HG02885 (cell line): ENCODE measurements at regions not wholly inside any gene's neighbourhood (a gene's known extent, or its start where the extent isn't known, plus 50 kb on each side); places are given as distances from the start of the nearest gene placed in this dataset.
"Not testable (repeated sequence)": the region's sequence is repeated elsewhere in the genome, so short reads cannot be mapped to it uniquely, and the experiment has no call there.

Source experiments
- ATAC-seq: cut with Tn5 transposase; IDR thresholded peaks from one replicate; pipeline ENCODE4 v1.9.1; 2021; ENCODE audit warnings: mild to moderate bottlenecking; ENCODE audit not compliant: unreplicated experiment, poor library complexity

DNA sequence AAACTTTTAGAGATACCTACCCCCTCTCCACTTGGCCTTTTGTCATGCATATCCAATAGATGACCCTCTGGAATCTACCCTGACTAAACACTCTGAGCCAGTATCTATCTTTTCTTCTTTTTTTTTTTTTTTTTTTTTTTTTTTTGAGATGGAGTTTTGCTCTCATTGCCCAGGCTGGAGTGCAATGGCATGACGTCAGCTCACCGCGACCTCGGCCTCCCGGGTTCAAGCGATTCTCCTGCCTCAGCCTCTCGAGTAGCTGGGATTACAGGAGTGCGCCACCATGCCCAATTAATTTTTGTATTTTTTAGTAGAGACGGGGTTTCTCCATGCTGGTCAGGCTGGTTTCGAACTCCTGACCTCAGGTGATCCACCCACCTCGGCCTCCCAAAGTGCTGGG lies 50.8 kb upstream of the GRIN2B start:
- not testable (repeated sequence) for ATAC-seq

DNA sequence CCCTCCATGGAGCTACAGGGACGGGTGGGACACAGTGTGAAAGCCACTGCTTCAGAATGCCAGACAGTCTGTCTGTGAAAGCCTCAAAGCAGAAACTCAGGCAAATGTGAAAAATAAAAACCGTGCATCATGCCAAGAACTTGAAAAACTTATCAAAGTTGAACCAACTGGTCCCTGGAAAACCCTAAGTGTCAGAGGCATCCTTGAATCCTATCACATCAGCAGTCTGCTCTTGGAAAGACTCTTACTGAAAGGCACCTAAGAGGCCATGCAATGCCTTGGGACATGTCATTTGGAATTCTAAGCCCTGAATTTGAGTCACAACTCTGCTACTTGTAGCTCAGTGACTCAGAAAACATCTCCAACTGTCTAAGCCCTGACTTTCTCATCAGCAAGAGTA lies 62.4 kb upstream of the GRIN2B start:
- no peak for ATAC-seq

DNA sequence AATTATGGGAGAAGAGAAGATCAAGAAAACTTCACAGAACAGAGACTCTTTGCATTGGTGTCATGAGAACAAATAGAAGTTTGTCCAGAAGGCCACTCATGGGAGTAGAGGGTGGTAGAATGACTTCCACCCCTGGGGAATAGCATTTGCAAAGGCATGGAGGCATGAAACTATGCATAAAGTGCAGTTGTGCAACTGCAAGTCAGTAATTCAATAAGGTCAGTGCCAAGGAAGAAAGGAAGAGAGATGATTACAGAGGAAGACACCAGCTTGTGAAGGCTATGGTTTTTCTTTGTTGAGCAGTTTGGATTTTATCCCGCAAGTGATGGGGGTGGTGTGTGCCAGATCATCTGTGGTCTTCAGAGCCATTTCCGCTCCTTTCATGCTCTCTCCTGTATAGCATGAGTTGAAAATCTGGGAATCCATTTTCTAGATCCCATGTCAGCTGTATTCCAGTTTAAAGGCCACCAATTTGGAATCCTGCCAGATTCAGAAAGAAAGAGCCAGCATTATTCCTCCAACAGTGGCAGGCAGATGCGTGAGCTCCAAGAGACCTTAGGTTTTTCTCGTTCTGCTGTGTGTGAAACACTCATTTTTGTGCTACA lies 67.6 kb upstream of the GRIN2B start:
- ATAC-seq: no peak

DNA sequence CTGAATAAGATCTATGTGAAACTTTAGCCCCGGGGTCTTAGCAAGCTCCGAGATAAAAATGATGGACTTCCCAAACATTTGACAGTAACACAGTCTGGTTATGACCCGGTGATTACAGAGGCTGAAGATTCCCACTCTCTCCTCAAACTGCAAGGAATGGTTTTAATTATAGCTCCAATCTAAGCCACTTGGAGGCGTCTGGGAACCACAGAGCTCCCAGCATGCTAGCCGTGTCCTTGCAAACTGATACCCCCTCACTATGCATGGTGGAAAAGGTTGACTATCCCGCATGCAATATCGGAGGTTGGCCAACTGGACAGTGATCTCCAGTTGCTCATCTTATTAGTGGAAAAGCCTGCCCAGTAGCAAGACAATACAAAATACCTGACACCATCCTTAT lies 76.5 kb upstream of the GRIN2B start:
- no peak for ATAC-seq

DNA sequence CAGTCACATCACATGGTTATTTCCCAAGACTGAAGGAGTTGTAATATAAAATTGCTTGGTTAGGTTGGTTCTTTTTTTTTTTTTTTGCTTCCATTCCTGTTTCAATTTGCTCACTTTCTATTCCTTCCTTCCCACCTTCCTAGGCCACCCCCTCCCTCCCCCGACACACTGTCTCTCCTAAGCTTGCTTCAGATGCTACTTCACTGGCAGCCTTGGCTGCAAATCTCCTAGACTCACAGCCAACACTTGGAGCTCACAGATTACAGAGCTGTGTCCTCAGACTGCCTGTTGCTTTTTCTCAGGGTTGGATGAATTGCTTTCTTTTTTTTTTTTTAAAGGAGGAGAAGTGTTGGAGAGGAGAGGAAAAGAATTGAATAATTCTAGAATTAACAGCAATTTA lies 77.3 kb upstream of the GRIN2B start:
- no peak for ATAC-seq

DNA sequence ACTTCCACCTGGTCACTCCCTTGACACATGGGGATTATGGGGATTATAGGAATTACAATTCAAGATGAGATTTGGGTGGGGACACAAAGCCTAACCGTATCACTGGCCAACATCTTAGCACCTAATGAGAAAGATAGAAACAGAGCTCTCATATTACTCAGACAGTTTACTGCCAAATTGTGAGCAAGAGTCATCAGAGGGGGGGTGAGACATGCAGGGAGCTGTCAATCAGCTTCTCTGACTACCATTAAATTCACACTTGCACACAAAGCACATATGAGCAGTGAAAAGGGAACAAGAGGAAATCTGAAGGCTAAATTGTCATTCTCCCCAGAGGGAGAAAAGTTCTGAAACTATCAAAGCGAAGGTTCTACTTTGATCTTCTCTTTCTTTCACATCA lies 78.1 kb upstream of the GRIN2B start:
- no peak for ATAC-seq

DNA sequence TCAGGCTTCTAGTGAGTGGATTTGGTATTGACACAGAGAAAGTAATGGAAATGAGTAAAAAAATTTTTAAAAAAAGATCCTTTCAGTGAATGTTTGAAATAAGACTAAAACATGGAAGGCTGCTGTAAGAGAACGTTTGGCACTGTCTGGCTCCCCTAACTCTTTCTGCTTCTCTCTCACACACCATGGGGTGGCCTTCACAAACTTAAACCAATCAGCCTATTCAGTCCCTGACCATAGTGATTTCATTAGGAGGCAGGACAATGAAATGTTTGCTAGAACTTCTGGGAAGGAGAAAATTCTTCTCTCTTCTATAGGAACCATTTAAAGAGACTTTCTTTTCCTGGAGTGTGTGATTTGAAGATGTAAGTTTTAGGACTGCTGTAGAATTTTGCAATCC lies 84.2 kb upstream of the GRIN2B start:
- no peak for ATAC-seq

DNA sequence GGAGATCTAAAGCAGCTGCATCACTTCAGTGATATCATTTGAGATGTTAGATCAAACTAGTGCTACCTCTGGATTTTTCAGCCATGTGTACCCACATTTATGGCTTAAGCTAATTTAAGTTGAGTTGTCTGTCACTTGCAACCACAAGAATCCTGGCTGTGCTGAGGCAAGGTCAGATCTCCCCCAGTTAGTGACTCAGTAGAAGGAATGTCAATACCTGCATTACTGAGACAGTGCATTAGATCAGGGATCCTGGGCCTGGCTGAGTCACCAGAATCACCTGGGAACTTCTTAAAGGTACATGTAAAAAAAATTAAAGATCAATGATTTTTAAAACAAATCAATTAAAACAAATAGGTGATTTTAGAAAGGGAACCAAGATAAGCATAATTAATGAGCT lies 84.6 kb upstream of the GRIN2B start:
- no peak for ATAC-seq

DNA sequence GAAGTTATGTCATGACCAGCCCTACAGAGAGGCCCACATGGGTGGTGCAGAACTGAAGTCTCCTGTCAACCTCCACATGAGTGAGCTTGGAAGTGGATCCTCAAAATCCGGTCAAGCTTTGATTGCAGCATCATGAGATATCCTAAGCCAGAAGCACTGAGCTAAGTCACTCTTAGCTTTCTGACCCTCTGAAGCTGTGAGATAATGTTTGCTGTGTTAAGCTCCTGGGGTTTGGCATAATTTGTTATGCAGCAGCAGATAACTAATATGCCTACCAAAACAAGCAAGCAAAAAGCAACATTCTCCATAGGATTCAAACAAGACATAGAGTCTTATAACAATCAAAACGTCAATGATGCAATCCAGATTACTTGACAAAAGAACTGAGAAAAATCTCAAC lies 87.6 kb upstream of the GRIN2B start:
- ATAC-seq: no peak

DNA sequence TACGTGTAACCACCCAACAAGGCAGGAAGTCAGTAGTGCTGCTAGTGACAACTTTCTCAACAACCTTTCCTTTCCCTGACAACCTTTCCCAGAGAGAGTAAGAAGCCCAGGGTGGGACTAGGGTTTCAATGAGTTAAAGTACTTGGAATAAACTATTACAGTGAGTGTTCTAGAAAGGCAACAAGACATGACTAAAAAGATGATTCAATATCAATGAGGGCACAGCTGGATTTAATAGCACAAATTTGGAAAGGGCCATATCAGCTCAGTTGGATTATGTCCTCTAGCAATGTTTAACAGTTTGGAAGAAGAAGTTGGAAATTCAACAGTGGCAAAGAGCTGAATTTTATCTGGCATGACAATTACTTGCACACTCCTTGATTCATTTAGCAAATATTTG lies 90.4 kb upstream of the GRIN2B start:
- ATAC-seq: no peak

DNA sequence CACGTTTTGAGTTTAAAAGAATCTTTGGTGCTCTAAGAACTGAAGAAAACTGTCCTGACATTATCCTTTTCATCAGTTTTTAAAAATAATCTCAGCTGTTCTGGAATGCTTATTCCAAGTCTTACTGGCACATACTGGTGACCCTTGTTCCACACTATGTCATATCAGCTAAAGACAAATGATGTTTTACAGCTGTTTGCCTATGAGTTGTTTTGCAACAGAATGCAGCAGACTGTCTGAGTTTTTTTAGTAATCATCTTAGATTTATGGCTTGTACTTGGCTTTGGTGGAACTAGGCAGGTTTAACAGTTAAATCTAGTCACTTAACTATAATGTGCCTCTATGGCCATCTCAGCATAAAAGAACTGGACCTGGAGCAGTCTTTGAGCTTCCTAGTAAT lies 91.6 kb upstream of the GRIN2B start:
- no peak for ATAC-seq

DNA sequence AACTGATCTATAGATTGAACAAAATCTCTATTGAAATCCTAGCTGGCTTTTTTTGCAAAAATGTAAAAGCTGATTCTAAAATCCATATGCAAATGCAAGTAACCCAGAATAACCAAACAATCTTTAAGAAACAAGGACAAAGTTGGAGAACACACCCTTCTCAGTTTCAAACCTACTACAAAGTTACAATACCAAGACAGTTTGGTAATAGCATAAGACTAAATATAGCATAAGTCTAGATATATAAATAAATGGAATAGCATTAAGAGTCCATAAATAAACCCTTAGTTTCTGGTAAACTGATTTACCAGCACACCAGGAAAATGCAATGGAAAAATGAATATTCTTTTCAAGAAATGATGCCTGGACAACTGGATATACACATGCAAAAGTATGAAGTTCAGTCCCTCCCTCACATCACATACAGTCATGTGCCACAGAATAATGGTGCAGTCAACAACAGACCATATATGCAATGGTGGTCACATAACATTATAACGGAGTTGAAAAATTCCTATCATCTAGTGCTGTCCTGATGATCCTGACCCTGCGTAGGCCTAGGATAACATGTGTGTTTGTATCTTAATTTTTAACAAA lies 94.5 kb upstream of the GRIN2B start:
- no peak for ATAC-seq

DNA sequence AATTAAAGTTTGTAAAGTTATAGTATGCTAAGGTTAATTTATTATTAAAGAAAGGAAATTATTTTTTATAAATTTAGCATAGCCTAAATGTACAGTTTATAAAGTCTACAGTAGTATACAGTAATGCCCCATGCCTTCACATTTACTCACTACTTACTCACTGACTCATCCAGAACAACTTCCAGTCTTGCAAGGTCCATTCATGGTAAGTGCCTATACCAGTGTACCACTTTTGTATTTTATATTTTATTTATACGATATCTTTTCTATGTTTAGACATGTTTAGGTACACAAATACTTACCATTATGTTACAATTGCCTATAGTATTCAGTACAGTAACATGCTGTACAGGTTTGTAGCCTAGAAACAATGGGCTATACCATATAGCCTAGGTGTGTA lies 95.1 kb upstream of the GRIN2B start:
- ATAC-seq: no peak

DNA sequence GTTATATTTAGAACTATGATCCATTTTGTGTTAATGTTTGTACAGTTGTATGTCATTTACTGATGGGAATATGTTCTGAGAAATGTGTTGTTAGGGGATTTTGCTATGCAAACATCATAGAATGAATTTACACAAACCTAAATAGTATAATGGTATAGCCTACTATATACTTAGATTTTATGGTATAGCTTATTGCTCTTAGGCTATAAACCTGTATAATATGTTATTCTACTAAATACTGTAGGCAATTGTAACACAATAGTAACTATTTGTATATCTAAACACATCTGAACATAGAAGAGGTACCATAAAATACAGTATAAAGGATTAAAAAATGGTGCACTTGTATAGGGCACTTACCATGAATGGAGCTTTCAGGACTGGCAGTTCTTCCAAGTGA lies 105.4 kb upstream of the GRIN2B start:
- no peak for ATAC-seq

DNA sequence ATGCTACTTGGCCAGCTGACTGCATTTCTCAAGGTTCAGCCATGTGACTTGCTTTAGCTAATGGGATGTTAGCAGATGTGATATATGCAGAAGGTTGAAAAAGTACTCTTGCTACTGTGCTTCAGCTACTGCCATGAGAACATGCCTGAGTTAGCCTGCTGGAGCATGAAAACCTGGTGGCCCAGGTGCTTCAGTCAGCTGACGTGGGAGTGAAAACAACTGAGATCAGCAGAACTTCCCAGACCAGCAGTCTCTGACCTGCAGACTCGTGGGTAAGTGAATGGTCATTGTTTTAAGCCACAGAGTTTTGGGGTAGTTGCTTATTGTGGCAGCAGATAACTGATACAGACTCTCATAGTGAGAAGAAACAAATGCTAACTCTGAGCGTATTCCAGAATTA lies 118.6 kb upstream of the GRIN2B start:
- no peak for ATAC-seq

DNA sequence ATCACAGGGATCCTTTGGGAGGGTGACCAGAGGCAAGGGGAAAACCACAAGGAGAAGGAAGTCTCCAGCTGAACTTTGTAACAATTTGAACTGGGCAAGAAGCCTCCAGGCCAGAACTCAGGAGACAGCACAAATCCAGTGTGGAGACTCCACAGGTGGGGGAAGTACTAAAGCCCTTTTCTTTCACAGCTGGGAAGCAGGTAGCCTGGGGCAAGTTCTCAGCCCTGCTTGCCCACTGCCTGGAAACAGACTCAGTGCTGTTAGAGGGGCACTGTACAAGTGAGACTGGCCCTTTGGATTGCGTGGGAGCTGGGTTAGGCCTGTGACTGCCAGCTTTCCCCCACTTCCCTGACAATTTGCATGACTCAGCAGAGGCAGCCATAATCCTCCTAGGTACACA lies 120.2 kb upstream of the GRIN2B start:
- ATAC-seq: not testable (repeated sequence)

DNA sequence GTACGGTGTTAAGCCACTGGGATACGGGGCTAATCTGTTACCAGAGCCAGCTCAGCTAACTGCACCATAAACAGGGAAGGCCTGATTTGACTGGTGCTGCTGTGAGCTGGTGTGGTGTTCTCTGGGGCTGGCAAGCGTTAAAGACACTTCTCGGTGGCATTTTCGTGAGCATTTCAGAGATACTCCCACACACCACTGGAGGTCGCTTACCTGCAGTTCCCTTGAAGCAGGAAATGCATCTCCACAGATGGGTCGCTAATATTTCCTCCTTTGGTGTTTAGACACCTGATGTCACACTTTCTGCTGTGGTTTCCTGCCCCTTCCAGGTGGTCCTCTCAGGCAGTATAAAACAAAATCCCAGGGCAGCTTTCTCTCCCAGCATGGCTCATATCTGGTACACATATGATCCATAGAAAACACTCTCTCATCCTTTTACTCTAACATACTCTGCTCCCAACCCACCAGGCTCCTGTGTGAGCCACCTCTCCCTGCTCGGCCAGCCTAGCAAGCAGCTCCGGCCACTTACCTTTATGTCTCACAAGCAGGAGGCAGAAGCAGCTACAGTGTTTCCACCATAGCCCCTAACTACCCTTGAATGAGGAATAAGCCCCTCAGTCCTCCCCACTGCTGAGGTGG lies 129.9 kb upstream of the GRIN2B start:
- peak; percentile 99 for ATAC-seq

DNA sequence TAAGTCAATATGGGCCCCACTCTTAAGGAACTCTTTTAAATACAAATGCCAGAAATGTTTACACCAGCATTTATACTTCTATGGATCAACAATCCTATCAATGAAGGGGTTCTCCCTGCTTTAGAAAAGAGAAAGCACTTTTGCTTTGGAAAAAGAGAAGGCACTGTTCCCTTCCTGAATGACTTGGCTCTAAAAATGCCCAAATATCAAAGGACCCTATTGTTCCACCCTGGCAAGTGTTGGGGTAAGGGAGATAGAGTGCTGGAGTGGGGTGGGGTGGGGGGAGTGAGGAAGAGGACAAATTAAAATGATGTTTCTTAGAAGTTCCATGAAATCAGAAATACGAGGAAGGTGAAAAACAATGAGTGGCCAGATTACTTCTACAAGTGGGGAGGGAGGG lies 131.6 kb upstream of the GRIN2B start:
- no peak for ATAC-seq

DNA sequence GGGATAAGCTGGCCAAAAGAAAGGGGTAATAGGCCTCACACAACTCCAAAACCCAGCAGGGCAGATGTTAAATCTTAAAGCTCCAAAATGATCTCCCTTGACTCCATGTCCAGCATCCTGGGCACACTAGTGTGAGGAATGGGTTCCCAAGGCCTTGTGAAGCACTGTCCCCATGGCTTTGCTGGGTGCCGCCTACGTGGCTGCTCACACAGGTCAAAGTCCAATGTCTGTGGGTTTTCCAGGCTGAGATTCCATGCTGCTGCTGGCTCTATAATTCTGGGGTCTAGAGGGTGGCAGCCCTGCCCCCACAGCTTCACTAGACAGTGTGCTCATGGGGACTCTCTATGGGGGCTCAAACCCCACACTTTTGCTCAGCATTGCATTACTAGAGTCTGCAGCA lies 145.3 kb upstream of the GRIN2B start:
- ATAC-seq: no peak

DNA sequence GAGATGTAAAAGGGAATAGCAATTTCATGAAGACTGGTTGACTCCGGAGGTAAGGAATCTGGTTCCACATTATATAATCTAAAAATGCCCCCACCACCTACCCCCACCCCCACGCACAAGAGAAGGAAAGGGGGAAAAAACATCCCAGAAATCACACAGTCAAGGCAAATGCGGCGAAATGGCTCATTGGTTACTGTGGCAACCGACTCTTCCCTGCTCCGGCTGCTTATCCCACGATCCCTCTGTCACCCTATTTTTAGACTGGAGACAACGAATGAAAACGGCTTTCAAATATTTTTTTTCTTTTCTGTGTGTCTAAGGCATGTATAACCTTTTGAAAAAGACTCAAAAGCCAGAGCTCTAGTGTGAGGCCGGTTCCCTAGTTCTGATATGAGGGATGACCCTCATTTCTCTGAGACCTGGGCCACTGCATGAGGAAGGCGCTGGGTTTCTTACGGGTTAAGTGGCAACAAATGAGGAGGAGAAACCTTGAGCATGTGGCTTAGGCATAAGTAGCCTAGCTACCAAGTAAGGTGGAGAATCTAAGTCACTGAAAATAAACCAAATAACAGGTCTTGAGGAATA lies 148.3 kb upstream of the GRIN2B start:
- no peak for ATAC-seq

DNA sequence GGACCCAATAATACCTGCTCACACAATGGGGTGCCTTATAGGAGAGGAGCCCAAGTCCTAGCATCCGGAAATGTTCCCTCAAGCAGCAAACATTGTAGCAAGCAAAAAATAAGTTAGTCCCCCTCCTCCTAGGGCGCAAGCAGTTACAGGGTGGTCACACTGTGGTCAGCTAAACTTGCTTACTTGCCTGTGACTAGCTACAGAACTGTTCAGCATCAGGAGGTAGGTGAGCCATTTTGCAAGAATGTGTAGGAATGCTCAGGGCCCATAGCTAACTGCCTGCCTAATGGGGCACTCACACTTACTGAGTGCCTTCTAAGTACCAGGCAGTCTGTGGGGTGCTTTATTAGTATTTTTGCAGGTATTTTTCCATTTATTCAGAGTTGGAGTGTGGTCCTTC lies 154.6 kb upstream of the GRIN2B start:
- ATAC-seq: no peak

DNA sequence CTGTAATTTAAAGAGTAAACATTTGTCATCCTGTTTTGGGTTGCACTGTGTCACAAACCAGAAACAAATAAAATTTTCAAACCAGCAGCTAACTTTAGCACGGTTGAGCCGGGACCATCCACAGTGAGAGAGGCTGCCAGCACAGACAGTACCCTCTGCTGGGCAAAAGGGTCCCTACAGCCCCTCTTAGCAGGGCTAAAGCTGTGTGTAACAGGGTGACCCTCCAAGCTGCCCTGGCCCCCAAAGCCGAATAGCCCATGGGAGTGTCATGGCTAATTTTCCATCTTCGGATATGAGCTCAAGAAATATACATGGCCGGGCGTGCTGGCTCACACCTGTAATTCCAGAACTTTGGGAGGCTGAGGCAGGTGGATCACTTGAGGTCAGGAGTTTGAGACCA lies 157.1 kb upstream of the GRIN2B start:
- ATAC-seq: peak; percentile 39
